Transverse colon (tissue), 4 donors: ENCODE measurements at regions not wholly inside any gene's neighbourhood (a gene's known extent, or its start where the extent isn't known, plus 50 kb on each side); places are given as distances from the start of the nearest gene placed in this dataset.

Experiments
- DNase-seq: peaks from one replicate; pipeline ENCODE4 v3.0.0-alpha.2; 2019
- H3K27ac ChIP-seq, 4 donors: fragments of 200-600 bp; sonication (generic); 2 replicates each; pipeline ENCODE4 v1.5.1; 2016 to 2018; ENCODE audit warnings: inconsistent platforms in 4 of 4
- H3K27me3 ChIP-seq: fragments of 200-600 bp; sonication (generic); 2 replicates; pipeline ENCODE4 v1.5.1; 2017; ENCODE audit warnings: inconsistent platforms
- H3K36me3 ChIP-seq, 4 donors: fragments of 200-600 bp; sonication (generic); 2 replicates each; pipeline ENCODE4 v1.5.1; 2017 to 2019; ENCODE audit warnings: inconsistent platforms in 4 of 4
- H3K4me1 ChIP-seq, 4 donors: fragments of 200-600 bp; sonication (generic); 2 replicates each; pipeline ENCODE4 v1.5.1; 2017 to 2020; ENCODE audit warnings: inconsistent platforms in 4 of 4
- H3K4me3 ChIP-seq, 4 donors: fragments of 200-600 bp; sonication (generic); 1 replicate in 1 of 4; 2 replicates in 3 of 4; pipeline versions ENCODE4 v1.5.1 to v1.6.1; 2017 to 2019; ENCODE audit warnings: inconsistent platforms in 4 of 4
- H3K9me3 ChIP-seq, 2 donors: fragments of 200-600 bp; sonication (generic); 2 replicates each; pipeline ENCODE4 v1.5.1; 2017 to 2019; ENCODE audit warnings: inconsistent platforms in 2 of 2
- CTCF ChIP-seq, 5 experiments: fragments of 200-600 bp in 3 of 5; fragments of 450-650 bp in 2 of 5; sonication (generic) in 3 of 5; IDR thresholded peaks; 1 replicate in 2 of 5; 2 replicates in 3 of 5; pipeline ENCODE4 v1.5.1; 2016 to 2017; ENCODE audit warnings: antibody characterized with exemption in 5 of 5, inconsistent platforms in 3 of 5, mild to moderate bottlenecking in 2 of 5, moderate library complexity in 1 of 5
- EP300 ChIP-seq: sonication (generic); formaldehyde crosslinking; IDR thresholded peaks from one replicate; pipeline ENCODE4 v1.6.1; 2017; ENCODE audit warnings: antibody characterized with exemption, low read depth
- POLR2A ChIP-seq: fragments of 450-650 bp; IDR thresholded peaks from one replicate; pipeline ENCODE4 v1.6.1; 2016; ENCODE audit warnings: antibody characterized with exemption, mild to moderate bottlenecking, moderate library complexity
- POLR2AphosphoS5 ChIP-seq, 3 donors: sonication (generic); formaldehyde crosslinking; IDR thresholded peaks; one replicate each; pipeline ENCODE4 v1.6.1; 2016; ENCODE audit warnings: antibody characterized with exemption in 3 of 3
- WGBS, 2 donors: methylation state at CpG; one replicate each; pipeline ENCODE4 v1.1.5; 2018; ENCODE audit warnings: low coverage in 1 of 2; 5-methylcytosine and 5-hydroxymethylcytosine counted together
- in situ Hi-C, 4 donors: fragments of 200-750 bp; cut with MboI; loops; one replicate each; pipeline versions ENCODE4 v1.15.0 to v1.15.1; 2017; ENCODE audit warnings: low sequenced_read_pairs in 3 of 4, low pct_ligation_motif_present in 1 of 4, low pct_unique_long_range_greater_than_20kb in 1 of 4
- intact Hi-C: fragments of 100-400 bp; cut with DNase I; formaldehyde crosslinking; loops from one replicate; pipeline ENCODE4 v1.15.1; 2023; ENCODE audit warnings: low total_unique reads

GRCh38 chr4:31539284-31540069 lies 819.3 kb downstream of the PCDH7 start:
- Histone ChIP-seq H3K9me3 (no peaks in the 10 kb centered on the region), H3K4me3 (no peak overlapping the region), H3K4me1 (no peaks in the 10 kb centered on the region), H3K27ac (no peak overlapping the region), H3K36me3 (no peaks in the 10 kb centered on the region), H3K27me3 (no peaks in the 10 kb centered on the region)
- TF ChIP-seq POLR2AphosphoS5 (IDR thresholded peaks at IDR 0.05) (no peak), POLR2A (no peak), CTCF (IDR thresholded peaks at IDR 0.05) (no peak)
- in situ Hi-C loops, result no loop called here
- intact Hi-C loops, result no loop called here
- DNase-seq, result no peak

- intact Hi-C loops, result no loop called here
These were observed 825.2 kb downstream of the PCDH7 start for GRCh38 chr4:31545330-31545729.

GRCh38 chr4:31545755-31546154 lies 825.6 kb downstream of the PCDH7 start:
- in situ Hi-C loops, result no loop called here
- 84 to 100% methylated on average over 1 of the region's 1 CpG for WGBS, 2 donors
- DNase-seq, result no peak
- Histone ChIP-seq H3K9me3 (no peaks in the 10 kb centered on the region), H3K36me3 (no peaks in the 10 kb centered on the region), H3K4me1 (no peaks in the 10 kb centered on the region), H3K4me3 (no peak overlapping the region), H3K27ac (no peak overlapping the region), H3K27me3 (no peaks in the 10 kb centered on the region)
- intact Hi-C loops, result no loop called here
- TF ChIP-seq POLR2AphosphoS5 (IDR thresholded peaks at IDR 0.05) (no peak), CTCF (IDR thresholded peaks at IDR 0.05) (no peak), EP300 (no peak), POLR2A (no peak)

More at GRCh38 chr4:31545330-31545729, 825.2 kb downstream of the PCDH7 start:
- H3K36me3 ChIP-seq, result no peaks in the 10 kb centered on the region
- no peak for TF ChIP-seq POLR2A
- no peak for TF ChIP-seq CTCF (IDR thresholded peaks at IDR 0.05)
- TF ChIP-seq POLR2AphosphoS5 (IDR thresholded peaks at IDR 0.05), result no peak
- TF ChIP-seq EP300, result no peak
- in situ Hi-C loops, result no loop called here
- DNase-seq, result no peak
- no peaks in the 10 kb centered on the region for H3K4me1 ChIP-seq
- no peaks in the 10 kb centered on the region for H3K27me3 ChIP-seq
- H3K9me3 ChIP-seq, result no peaks in the 10 kb centered on the region
- H3K27ac ChIP-seq, result no peak overlapping the region
- no peak overlapping the region for H3K4me3 ChIP-seq

- Histone ChIP-seq H3K4me3 (no peak overlapping the region), H3K9me3 (no peaks in the 10 kb centered on the region), H3K4me1 (no peaks in the 10 kb centered on the region), H3K27me3 (no peaks in the 10 kb centered on the region), H3K27ac (no peak overlapping the region), H3K36me3 (no peaks in the 10 kb centered on the region)
- 41 to 54% methylated on average over 2 of the region's 2 CpGs for WGBS, 2 donors
- in situ Hi-C loops (no loop called here), intact Hi-C loops (no loop called here)
- TF ChIP-seq POLR2A, result no peak
- TF ChIP-seq POLR2AphosphoS5 (IDR thresholded peaks at IDR 0.05), result no peak
- no peak for TF ChIP-seq EP300
- no peak for TF ChIP-seq CTCF (IDR thresholded peaks at IDR 0.05)
- DNase-seq, result no peak
These were observed 827.9 kb downstream of the PCDH7 start for GRCh38 chr4:31548021-31548420.
